ENCODE measurements at regions not wholly inside any gene's neighbourhood (a gene's known extent, or its start where the extent isn't known, plus 50 kb on each side); places are given as distances from the start of the nearest gene placed in this dataset.
"Not testable (repeated sequence)": the region's sequence is repeated elsewhere in the genome, so short reads cannot be mapped to it uniquely, and the experiment has no call there.

GRCh38 chr6:168871642-168872315 lies 381.9 kb downstream of the THBS2 start:
- no peak for DNase-seq

GRCh38 chr6:168870982-168871381 lies 382.7 kb downstream of the THBS2 start:
- DNase-seq: no peak

DNA sequence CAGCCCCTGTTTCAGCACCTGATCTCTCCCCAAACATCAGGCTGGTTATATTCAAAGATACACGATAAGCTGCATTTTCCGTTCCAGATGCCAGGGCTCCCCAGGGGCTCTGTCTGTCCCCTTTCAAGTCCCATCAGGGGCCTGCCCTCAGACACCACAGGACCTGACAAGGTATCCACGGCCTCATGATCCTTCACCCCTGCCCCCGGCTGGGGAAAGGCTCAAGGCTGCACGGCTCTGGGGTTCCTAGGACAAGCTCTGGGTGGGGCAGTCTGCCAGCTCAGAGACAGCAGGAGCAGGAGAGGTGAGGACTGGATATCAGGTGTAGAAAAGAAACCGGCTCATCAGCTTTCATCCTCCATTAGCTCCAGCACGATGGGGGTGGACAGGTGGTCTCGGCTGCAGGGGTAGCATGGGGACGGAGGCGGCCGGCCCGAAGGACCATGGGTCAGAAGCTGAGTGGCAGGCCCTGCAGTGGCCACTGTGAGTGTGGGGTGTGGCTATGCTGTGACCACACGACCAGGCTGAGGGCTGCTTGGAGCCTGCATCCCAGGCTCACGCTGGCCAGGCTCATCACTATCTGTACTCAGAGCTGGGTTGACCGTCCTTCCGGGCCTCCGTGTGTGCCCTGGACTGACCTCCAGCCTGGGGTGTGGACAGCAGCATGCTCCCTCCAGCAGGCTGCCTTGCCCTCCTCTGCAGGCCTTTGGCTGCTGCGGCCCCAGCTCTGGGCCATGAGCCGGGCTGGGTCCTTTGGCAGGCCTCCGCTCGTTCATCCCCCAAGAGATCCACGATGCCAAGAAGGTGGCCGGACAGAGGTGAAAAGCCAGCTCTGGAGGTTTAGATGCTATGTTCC lies 386.2 kb downstream of the THBS2 start:
- DNase-seq: no peak

- DNase-seq: no peak
These were observed 387.1 kb downstream of the THBS2 start for GRCh38 chr6:168866534-168866933.

- DNase-seq: no peak
These were observed 388.1 kb downstream of the THBS2 start for GRCh38 chr6:168865522-168865921.

GRCh38 chr6:168864541-168865460 lies 388.8 kb downstream of the THBS2 start:
- DNase-seq: no peak

DNA sequence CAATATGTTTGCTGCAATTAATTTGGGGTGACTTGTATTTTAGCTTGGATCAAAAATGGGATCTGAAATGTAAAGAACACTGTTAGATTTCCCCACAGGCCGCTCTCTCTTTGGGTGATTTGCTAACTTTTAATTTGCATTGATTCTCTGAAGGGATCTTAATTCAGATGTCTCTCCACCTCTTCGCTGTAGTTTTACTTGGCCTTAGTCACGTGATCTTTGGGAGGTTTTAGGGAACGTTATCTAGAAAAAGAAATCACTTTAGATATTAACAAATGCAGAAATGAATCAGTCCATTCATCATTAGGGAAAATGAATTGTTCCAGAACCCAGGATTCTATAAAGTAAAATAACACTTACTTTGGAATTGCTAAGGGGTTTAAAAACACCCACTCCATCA lies 390.2 kb downstream of the THBS2 start:
- no peak for DNase-seq

DNA sequence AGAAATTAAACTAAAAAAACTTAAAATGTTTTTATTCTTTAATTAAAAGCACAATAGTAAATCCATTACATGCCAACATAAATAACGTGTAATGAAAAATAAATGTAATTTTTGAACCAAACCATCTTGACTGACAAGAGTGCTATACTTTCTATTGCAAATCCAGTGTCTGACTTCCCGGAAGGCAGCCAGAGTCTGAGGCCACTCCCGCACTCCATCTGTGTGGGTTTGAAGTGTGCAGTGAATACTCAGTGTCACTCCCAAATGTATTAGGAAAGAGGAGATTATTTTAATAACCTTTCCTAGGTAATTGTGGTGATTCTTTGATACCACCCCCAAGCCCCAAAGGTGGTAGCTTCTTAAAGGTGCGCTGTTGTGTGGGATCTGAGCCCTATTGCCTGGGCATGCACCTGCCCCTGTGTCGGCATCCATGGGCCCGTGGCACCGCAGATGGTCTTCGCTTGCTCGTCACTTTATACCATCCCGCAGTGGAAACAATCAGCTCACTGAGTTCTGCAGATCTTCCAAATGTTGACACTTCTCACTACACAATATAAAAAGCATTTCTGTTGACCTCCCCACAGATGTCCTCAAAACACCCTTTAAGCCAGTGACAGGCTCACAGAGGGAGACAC lies 391.2 kb downstream of the THBS2 start:
- no peak for DNase-seq

DNA sequence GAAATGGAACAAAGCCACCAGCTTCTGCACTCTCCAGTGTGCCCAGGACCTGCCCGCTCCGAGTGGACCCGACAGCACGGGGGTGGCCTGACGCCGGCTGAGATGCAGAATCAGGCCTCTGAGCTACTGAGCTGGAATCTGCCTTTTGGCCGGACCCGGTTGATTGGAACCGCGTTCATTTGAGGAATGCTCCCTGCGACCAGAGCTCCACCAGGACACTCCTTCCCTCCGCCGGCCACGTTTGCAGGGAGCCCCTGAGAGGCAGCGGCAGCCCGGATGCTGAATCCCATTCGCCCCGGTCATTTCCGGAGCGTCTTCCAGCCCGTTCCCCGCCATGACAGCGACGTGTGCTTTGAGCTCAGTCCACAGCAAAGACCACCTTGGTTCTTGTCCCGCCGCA lies 392.7 kb downstream of the THBS2 start:
- no peak for DNase-seq

GRCh38 chr6:168860341-168860740 lies 393.3 kb downstream of the THBS2 start:
- DNase-seq: no peak

DNA sequence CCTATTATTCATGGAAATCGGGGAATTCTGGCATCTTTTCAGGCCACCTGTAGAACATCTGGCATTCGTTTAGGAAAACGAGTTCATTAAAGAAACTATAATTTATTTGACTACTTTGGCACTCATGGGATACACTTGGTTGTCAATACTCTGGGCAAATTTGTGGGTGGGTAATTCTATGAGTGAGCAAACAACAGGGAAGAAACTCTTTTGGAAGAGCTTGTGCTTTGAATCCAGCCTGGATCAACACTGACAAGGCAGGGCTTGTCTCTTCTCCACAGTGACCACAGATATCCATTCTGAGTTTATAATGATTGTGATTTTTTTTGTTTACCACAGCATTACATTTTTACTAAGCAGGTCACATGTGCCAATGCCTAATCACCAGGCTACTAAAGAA lies 394.7 kb downstream of the THBS2 start:
- no peak for DNase-seq

DNA sequence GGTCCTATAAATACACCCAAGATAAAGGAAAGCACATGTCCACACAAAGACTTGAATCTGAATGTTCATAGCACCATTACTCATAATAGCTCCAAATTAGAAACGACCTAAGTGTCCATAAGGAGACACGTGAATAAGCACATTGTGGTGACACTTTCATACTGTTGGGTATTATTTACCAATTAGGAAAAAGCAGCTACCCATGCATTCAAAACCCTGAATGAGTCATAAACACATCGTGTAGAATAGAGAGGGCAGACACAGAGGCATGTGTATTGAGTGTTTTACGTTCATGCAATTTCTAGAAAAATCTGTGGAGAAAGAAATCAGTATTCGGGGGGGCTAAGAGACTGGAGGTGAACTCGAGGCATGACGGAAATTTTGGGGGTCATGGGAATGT lies 396.7 kb downstream of the THBS2 start:
- no peak for DNase-seq

- DNase-seq: no peak
These were observed 401.2 kb downstream of the THBS2 start for GRCh38 chr6:168852376-168852884.

DNA sequence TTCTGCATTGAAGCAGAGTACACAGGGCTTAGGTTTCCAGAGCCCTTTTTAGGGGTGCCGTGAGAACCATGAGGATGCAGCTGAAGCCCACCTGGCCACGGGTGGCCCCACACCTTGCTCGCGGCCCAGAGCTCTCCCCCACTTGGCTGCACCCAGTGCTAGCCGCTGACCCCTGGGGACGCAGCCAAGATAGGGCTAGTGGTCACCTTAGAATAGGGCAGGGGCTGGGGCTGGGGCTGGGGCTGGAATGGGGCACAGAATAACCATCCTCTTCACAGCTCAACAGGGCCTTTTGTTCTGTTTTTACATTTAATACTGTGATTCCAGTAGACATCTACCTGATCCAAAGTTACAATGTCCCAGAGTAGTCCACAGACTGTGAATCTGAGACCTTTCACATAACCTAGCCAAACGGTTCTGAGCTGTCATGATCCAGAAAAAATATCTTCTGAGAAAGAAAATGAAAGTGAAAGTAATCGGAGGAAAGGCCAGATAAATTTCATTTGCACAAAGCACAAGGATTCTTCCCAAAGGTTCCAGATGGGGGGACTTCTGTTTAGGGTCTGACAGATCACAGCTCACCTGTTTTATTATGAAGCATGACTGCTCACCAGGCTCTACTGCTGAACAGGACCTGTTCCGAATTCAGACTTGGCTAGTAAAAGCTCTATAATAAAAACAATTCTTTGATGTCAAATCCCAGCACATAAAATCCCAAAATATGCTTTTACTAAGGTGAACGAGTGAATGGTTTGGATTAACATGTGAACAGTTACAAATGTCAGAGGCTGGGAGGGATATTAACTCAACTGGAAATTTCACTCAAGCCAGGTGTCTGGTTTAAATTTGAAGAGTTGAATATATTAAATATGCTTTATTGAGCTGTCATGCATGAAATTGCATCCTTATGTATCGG lies 401.9 kb downstream of the THBS2 start:
- DNase-seq: no peak

GRCh38 chr6:168850027-168850736 lies 403.5 kb downstream of the THBS2 start:
- DNase-seq: not testable (repeated sequence)

DNA sequence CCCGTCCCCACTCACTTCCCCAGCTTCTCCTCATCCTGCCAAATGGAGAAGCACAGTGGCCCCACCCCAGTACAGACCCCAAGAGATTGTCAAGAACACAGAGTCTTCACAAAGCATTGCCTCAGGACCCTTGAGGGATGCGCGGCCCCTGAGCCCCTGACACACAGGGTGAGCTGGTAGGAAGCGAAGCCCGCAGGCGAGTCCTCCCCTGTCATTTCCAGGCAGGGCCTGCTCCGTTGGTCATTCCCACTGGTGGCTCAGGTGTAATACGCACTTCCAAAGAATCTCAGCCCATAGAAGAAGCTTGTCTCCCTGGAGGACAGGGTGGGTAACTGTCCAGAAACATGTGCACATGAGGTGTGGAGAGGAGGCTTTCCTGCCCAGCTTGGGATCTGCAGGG lies 404.2 kb downstream of the THBS2 start:
- DNase-seq: no peak

GRCh38 chr6:168848797-168849196 lies 404.8 kb downstream of the THBS2 start:
- no peak for DNase-seq

- no peak for DNase-seq
These were observed 404.0 kb downstream of the SMOC2 start for GRCh38 chr6:168844821-168845609.

DNA sequence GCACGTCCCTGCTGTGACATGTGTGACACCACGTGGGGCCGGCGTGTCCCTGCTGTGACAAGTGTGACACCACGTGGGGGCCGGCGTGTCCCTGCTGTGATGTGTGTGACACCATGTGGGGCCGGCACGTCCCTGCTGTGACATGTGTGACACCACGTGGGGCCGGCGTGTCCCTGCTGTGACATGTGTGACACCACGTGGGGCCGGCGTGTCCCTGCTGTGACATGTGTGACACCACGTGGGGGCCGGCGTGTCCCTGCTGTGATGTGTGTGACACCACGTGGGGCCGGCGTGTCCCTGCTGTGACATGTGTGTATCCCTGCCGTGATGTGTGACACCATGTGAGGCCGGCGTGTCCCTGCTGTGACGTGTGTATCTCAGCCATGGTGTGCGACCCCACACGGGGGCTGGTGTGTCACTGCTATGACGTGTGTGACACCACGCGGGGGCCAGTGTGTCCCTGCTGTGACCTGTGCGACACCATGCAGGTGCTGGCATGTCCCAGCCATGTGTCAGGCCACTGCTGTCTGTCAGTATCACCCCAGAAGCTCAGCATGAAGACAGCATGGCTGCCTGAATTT lies 401.7 kb downstream of the SMOC2 start:
- not testable (repeated sequence) for DNase-seq

Data from activated gamma-delta T cell treated with Interleukin-2 at 50 U/mL for 16 hours (primary cell).